K562 (cell line): ENCODE measurements at regions not wholly inside any gene's neighbourhood (a gene's known extent, or its start where the extent isn't known, plus 50 kb on each side); places are given as distances from the start of the nearest gene placed in this dataset.

Experiments used
- ATAC-seq: fragments of 200-7000 bp; cut with Tn5 transposase; 3 replicates; pipeline ENCODE4 v1.9.1; 2020; ENCODE audit warnings: moderate library complexity
- BruUV-seq: library from RNA; stranded (reverse); fragments of 400-500 nt; replicated peaks from 2 replicates; lab custom pipeline; 2021; lab: Mats Ljungman, UMichigan
- CTCF ChIA-PET: fragments of 300-600 bp; formaldehyde crosslinking; extraction: SDS; loops from one replicate; lab custom pipeline; 2021; ENCODE audit warnings: low intra/inter-chr PET ratio; lab: Yijun Ruan, JAX
- POLR2A ChIA-PET: fragments of 300-600, 350-650 bp; sonication (Branson Sonifier 250); formaldehyde crosslinking; extraction: SDS; loops from one replicate; lab custom pipeline; 2021; ENCODE audit warnings: antibody characterized with exemption, inconsistent platforms; lab: Yijun Ruan, JAX
- DNase-seq, 4 experiments: peaks; one replicate each; pipeline versions ENCODE4 v3.0.0 to v3.0.0-alpha.2; 2011 to 2018; ENCODE audit warnings: low spot score in 3 of 4, mixed read lengths in 3 of 4; ENCODE audit errors: extremely low read depth in 1 of 4
- FAIRE-seq: peaks from 2 replicates; lab custom pipeline; 2011; peaks lifted over from hg19 to GRCh38; lab: Jason Lieb, UNC
- H2AFZ ChIP-seq: 2 replicates; pipeline ENCODE4 v1.6.0; 2011; ENCODE audit warnings: low read depth, low read length, control low read depth, inconsistent platforms
- H3K27ac ChIP-seq: fragments of 200-600 bp; 3 replicates; pipeline ENCODE4 v1.8.0; 2011; ENCODE audit warnings: low read depth, mild to moderate bottlenecking, control low read depth, inconsistent platforms, low read length, moderate library complexity, mixed read lengths; ENCODE audit errors: extremely low read depth
- H3K27me3 ChIP-seq, 2 experiments: fragments of 300-600 bp in 1 of 2; 2 replicates in 1 of 2; 3 replicates in 1 of 2; pipeline versions ENCODE4 v1.6.0 to v1.8.0; 2011; ENCODE audit warnings: inconsistent platforms in 2 of 2, low read length in 2 of 2, mild to moderate bottlenecking in 1 of 2, mixed read lengths in 1 of 2, moderate library complexity in 1 of 2; ENCODE audit not compliant: control insufficient read depth in 2 of 2, insufficient read depth in 2 of 2
- H3K36me3 ChIP-seq: fragments of 300-600 bp; 3 replicates; pipeline ENCODE4 v1.8.0; 2011; ENCODE audit warnings: mild to moderate bottlenecking, low read length, inconsistent platforms; ENCODE audit not compliant: control insufficient read depth, insufficient read depth
- H3K4me1 ChIP-seq, 2 experiments: fragments of 200-600 bp in 1 of 2; replicated peaks in 1 of 2; 2 replicates in 1 of 2; 3 replicates in 1 of 2; pipeline versions ENCODE4 v1.5.1 to v1.8.0; 2011; ENCODE audit warnings: inconsistent platforms in 2 of 2, low read length in 2 of 2, mild to moderate bottlenecking in 1 of 2, mixed read lengths in 1 of 2, moderate library complexity in 1 of 2; ENCODE audit not compliant: control insufficient read depth in 2 of 2, insufficient read depth in 2 of 2
- H3K4me2 ChIP-seq: 2 replicates; pipeline ENCODE4 v1.6.1; 2011; ENCODE audit warnings: low read length, control low read depth, inconsistent platforms, mixed read lengths; ENCODE audit not compliant: insufficient read depth
- H3K4me3 ChIP-seq: fragments of 200-600 bp; sonication (generic), shearing (Covaris generic); 2 replicates; pipeline ENCODE4 v1.5.1; 2016; ENCODE audit warnings: control low read depth, inconsistent platforms
- H3K79me2 ChIP-seq: fragments of 200-600 bp; 3 replicates; pipeline ENCODE4 v1.8.0; 2011; ENCODE audit warnings: low read length, inconsistent platforms; ENCODE audit not compliant: control insufficient read depth, insufficient read depth
- H3K9ac ChIP-seq, 2 experiments: 2 replicates each; pipeline versions ENCODE4 v1.6.0 to v1.6.1; 2011; ENCODE audit warnings: low read depth in 2 of 2, low read length in 2 of 2, control low read depth in 1 of 2, inconsistent platforms in 1 of 2, mild to moderate bottlenecking in 1 of 2, mixed read lengths in 1 of 2; ENCODE audit not compliant: insufficient read depth in 1 of 2
- H3K9me1 ChIP-seq: one replicate; pipeline ENCODE4 v1.6.0; 2011; ENCODE audit warnings: inconsistent platforms, mild to moderate bottlenecking, low read length, moderate library complexity; ENCODE audit not compliant: control insufficient read depth, insufficient read depth
- H3K9me3 ChIP-seq: replicated peaks from 2 replicates; pipeline ENCODE4 v1.5.1; 2011; ENCODE audit warnings: low read depth, low read length, inconsistent platforms; ENCODE audit not compliant: control insufficient read depth, insufficient read depth
- H4K20me1 ChIP-seq: replicated peaks from 2 replicates; pipeline ENCODE4 v1.6.1; 2011; ENCODE audit warnings: low read length, inconsistent platforms, mixed read lengths; ENCODE audit not compliant: control insufficient read depth, insufficient read depth
- ARID1B ChIP-seq: fragments of 450-650 bp; IDR thresholded peaks from 2 replicates; pipeline ENCODE4 v1.6.1; 2016; ENCODE audit warnings: antibody characterized with exemption, mild to moderate bottlenecking, inconsistent platforms
- BCL6 ChIP-seq: fragments of 250-450 bp; sonication (Bioruptor Pico); IDR thresholded peaks from 2 replicates; pipeline ENCODE4 v1.4.0; 2020
- CBX8 ChIP-seq: fragments of 200-600 bp; sonication (generic); IDR thresholded peaks from 2 replicates; pipeline ENCODE4 v1.6.1; 2012; ENCODE audit warnings: borderline replicate concordance, mixed run types, low read depth, mild to moderate bottlenecking, moderate library complexity, mixed read lengths, low read length, control low read depth, inconsistent platforms; ENCODE audit not compliant: poor library complexity, severe bottlenecking; ENCODE audit errors: extremely low read depth
- COPS2 ChIP-seq: fragments of 450-650 bp; conservative IDR thresholded peaks from 2 replicates; pipeline ENCODE4 v1.6.1; 2016; ENCODE audit warnings: mild to moderate bottlenecking, moderate library complexity
- EP300 ChIP-seq: IDR thresholded peaks from 2 replicates; pipeline ENCODE4 v1.6.1; 2012; ENCODE audit warnings: low read length, improper control_type of control experiment
- GTF2A2 ChIP-seq: IDR thresholded peaks from 2 replicates; pipeline ENCODE4 v1.6.1; 2016; ENCODE audit warnings: mild to moderate bottlenecking, missing genetic modification characterization, missing compliant biosample characterization
- NCOA6 ChIP-seq: fragments of 450-650 bp; IDR thresholded peaks from 2 replicates; pipeline ENCODE4 v1.6.1; 2017; ENCODE audit warnings: mild to moderate bottlenecking
- NR2C1 ChIP-seq, 2 experiments: fragments of 450-650 bp; IDR thresholded peaks; 2 replicates each; pipeline ENCODE4 v1.6.1; 2017; ENCODE audit warnings: mild to moderate bottlenecking in 2 of 2, antibody characterized with exemption in 1 of 2, inconsistent platforms in 1 of 2, missing compliant biosample characterization in 1 of 2, missing genetic modification characterization in 1 of 2
- RBBP5 ChIP-seq: fragments of 200-600 bp; sonication (generic); IDR thresholded peaks from 2 replicates; pipeline ENCODE4 v1.6.1; 2012; ENCODE audit warnings: borderline replicate concordance, mild to moderate bottlenecking, low read length, control low read depth, inconsistent platforms; ENCODE audit not compliant: insufficient read depth, poor library complexity, severe bottlenecking
- SRSF7 ChIP-seq: fragments of 200-400 bp; formaldehyde crosslinking; optimal IDR thresholded peaks from 2 replicates; pipeline ENCODE3; 2017; ENCODE audit warnings: mild to moderate bottlenecking, low read depth, low read length
- TAF7 ChIP-seq: fragments of 450-650 bp; IDR thresholded peaks from 2 replicates; pipeline ENCODE4 v1.6.1; 2016; ENCODE audit warnings: missing genetic modification characterization, missing compliant biosample characterization
- TRIM28 ChIP-seq: fragments of 450-650 bp; IDR thresholded peaks from 2 replicates; pipeline ENCODE4 v1.6.1; 2017
- TSC22D4 ChIP-seq: fragments of 450-650 bp; IDR thresholded peaks from 2 replicates; pipeline ENCODE4 v1.6.1; 2016; ENCODE audit warnings: missing genetic modification characterization, missing biosample characterization, control low read depth
- ZKSCAN1 ChIP-seq: fragments of 150-350 bp; IDR thresholded peaks from 2 replicates; pipeline ENCODE4 v1.6.1; 2016; ENCODE audit warnings: low read depth, low read length
- ZNF197 ChIP-seq: fragments of 200-800 bp; sonication (Bioruptor generic); IDR thresholded peaks from 2 replicates; pipeline ENCODE4 v1.6.1; 2016; ENCODE audit warnings: low read depth, missing genetic modification characterization, missing compliant biosample characterization
- WGBS: fragments of 100-300 bp; shearing (Covaris generic); methylation state at CpG from one replicate; pipeline ENCODE4 v1.1.6; 2016; ENCODE audit warnings: low coverage, mixed read lengths; ENCODE audit not compliant: insufficient coverage; ENCODE audit errors: missing lambda C conversion rate; 5-methylcytosine and 5-hydroxymethylcytosine counted together
- in situ Hi-C: fragments of 300-500 bp; cut with MboI; formaldehyde crosslinking; loops from 4 replicates; pipeline ENCODE4 v1.15.0; 2018; ENCODE audit warnings: inconsistent platforms, mixed read lengths
- intact Hi-C: fragments of 100-400 bp; cut with micrococcal nuclease; formaldehyde crosslinking; loops from 2 replicates; pipeline ENCODE4 v1.14.2; 2022
- TF ChIP-seq, protein P1 (sequence below): fragments of 250-450 bp; sonication (Bioruptor Pico); IDR thresholded peaks from 2 replicates; pipeline ENCODE4 v1.4.0; 2020; ENCODE audit warnings: mild to moderate bottlenecking, moderate library complexity
- TF ChIP-seq, protein P2 (sequence below): fragments of 250-450 bp; sonication (Bioruptor Pico); IDR thresholded peaks from 2 replicates; pipeline ENCODE4 v1.8.0; 2021; ENCODE audit warnings: mild to moderate bottlenecking, moderate library complexity

DNA sequence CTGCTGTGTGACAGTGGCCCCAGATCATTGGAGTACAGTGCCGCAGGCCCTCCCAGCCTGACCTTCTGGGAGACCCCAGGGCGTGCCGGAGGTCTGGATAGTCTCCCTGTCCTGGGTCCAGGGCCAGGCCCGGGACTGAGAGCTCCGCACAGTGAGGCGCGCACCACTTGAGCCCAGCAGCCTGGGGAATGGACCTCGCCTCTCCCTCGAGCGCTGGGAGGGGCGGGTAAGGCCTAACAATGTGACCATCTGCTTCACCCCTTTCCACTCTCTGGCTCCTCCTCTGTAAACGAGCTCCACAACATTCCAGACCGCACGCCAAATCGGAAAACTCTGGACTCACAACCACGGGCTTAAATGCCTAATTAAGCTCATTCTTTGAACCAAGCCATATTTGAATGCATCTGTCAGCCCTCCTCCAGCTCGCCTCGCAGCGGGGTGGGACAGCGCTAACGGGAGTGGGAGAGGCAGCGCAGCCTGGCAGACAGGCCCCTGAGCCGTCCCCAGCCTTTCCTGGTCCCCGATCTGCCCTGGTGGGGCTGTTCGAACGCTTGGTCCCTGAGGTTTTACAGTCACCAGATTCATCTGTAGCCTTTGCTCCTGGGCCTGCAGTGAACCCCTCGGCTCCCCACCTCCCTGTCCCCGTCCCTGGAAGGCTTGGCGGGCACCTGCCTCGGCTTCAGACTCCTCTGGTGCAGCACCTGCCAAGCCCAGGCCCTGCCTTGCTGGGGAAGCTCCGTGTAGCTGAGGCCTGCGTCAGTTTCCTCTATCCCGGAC lies 120.7 kb upstream of the VSTM2B start:
- in situ Hi-C loops = no loop called here
- no peak for ATAC-seq
- ChIA-PET POLR2A (no interaction called here), CTCF (no interaction called here)
- H3K9ac ChIP-seq = no peak overlapping the region
- no peak for FAIRE-seq
- DNase-seq = no peak
- H3K9me3 ChIP-seq = no peaks in the 10 kb centered on the region
- no peaks in the 10 kb centered on the region for H3K9me1 ChIP-seq
- no peak overlapping the region for H3K4me2 ChIP-seq
- H3K79me2 ChIP-seq = no peaks in the 10 kb centered on the region
- no peak overlapping the region for H3K4me3 ChIP-seq
- H3K27ac ChIP-seq = no peak overlapping the region
- H4K20me1 ChIP-seq = no peaks in the 10 kb centered on the region; the same call in 1 of the 2 replicates
- H3K27me3 ChIP-seq = peaks cover 3 to 52% of the 10 kb centered on the region in 2 experiments; a peak in 4 of 5 replicates
- no peaks in the 10 kb centered on the region; a peak in 1 of 5 replicates for H3K4me1 ChIP-seq
- intact Hi-C loops = no loop called here
- H3K36me3 ChIP-seq = no peaks in the 10 kb centered on the region
- no TSS peak for BruUV-seq
- TF ChIP-seq RBBP5 = no peak
- TF ChIP-seq ZNF197 = no peak
- no peak for TF ChIP-seq TRIM28
- TF ChIP-seq ZKSCAN1 = no peak
- no peak for TF ChIP-seq TSC22D4 (tag)
- TF ChIP-seq, protein P1, sequence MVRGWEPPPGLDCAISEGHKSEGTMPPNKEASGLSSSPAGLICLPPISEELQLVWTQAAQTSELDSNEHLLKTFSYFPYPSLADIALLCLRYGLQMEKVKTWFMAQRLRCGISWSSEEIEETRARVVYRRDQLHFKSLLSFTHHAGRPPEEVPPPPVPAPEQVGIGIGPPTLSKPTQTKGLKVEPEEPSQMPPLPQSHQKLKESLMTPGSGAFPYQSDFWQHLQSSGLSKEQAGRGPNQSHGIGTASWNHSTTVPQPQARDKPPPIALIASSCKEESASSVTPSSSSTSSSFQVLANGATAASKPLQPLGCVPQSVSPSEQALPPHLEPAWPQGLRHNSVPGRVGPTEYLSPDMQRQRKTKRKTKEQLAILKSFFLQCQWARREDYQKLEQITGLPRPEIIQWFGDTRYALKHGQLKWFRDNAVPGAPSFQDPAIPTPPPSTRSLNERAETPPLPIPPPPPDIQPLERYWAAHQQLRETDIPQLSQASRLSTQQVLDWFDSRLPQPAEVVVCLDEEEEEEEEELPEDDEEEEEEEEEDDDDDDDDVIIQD = no peak
- TF ChIP-seq NR2C1 (IDR thresholded peaks at IDR 0.05) = no peak
- no peak for TF ChIP-seq NR2C1 (tag; IDR thresholded peaks at IDR 0.05)
- TF ChIP-seq CBX8 = no peak
- TF ChIP-seq NCOA6 = no peak
- TF ChIP-seq, protein P2, sequence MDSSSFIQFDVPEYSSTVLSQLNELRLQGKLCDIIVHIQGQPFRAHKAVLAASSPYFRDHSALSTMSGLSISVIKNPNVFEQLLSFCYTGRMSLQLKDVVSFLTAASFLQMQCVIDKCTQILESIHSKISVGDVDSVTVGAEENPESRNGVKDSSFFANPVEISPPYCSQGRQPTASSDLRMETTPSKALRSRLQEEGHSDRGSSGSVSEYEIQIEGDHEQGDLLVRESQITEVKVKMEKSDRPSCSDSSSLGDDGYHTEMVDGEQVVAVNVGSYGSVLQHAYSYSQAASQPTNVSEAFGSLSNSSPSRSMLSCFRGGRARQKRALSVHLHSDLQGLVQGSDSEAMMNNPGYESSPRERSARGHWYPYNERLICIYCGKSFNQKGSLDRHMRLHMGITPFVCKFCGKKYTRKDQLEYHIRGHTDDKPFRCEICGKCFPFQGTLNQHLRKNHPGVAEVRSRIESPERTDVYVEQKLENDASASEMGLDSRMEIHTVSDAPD (CRISPR knock-in tag) = no peak
- TF ChIP-seq TAF7 (tag) = no peak
- TF ChIP-seq GTF2A2 (tag) = no peak
- no peak for TF ChIP-seq COPS2
- no peak for TF ChIP-seq EP300
- TF ChIP-seq ARID1B = no peak
- TF ChIP-seq BCL6 (CRISPR knock-in tag) = no peak
- TF ChIP-seq SRSF7 = no peak
- no peak overlapping the region for H2AFZ ChIP-seq
- under 1% methylated on average over 31 of the region's 33 CpGs for WGBS
